Lung (tissue), 11 donors: ENCODE measurements at regions not wholly inside any gene's neighbourhood (a gene's known extent, or its start where the extent isn't known, plus 50 kb on each side); places are given as distances from the start of the nearest gene placed in this dataset.
A peak's percentile ranks its signal among the peaks of the same experiment; 100 is the strongest.
"Not testable (repeated sequence)": the region's sequence is repeated elsewhere in the genome, so short reads cannot be mapped to it uniquely, and the experiment has no call there.

ENCODE experiments used
- ATAC-seq: fragments of 200-7000 bp; cut with Tn5 transposase; one replicate; pipeline ENCODE4 v1.9.1; 2020; ENCODE audit warnings: moderate number of reproducible peaks; ENCODE audit not compliant: insufficient read depth, low FRiP score
- DNase-seq, 3 donors: peaks; one replicate each; pipeline ENCODE4 v3.0.0-alpha.2; 2013 to 2017
- H3K27ac ChIP-seq, 2 donors: one replicate each; pipeline ENCODE4 v1.5.1; 2013; ENCODE audit warnings: mild to moderate bottlenecking in 2 of 2, moderate library complexity in 2 of 2, control low read depth in 1 of 2, inconsistent platforms in 1 of 2, low read depth in 1 of 2, low read length in 1 of 2
- H3K27me3 ChIP-seq, 3 donors: one replicate each; pipeline ENCODE4 v1.5.1; 2013; ENCODE audit warnings: low read length in 2 of 3; ENCODE audit not compliant: control insufficient read depth in 3 of 3, insufficient read depth in 3 of 3
- H3K36me3 ChIP-seq, 4 donors: one replicate each; pipeline ENCODE4 v1.5.1; 2013; ENCODE audit warnings: low read length in 4 of 4, mild to moderate bottlenecking in 1 of 4, moderate library complexity in 1 of 4; ENCODE audit not compliant: control insufficient read depth in 4 of 4, insufficient read depth in 4 of 4
- H3K4me1 ChIP-seq, 5 donors: one replicate each; pipeline ENCODE4 v1.5.1; 2013; ENCODE audit warnings: low read length in 5 of 5, mild to moderate bottlenecking in 2 of 5, moderate library complexity in 1 of 5; ENCODE audit not compliant: control insufficient read depth in 5 of 5, insufficient read depth in 5 of 5
- H3K4me3 ChIP-seq: one replicate; pipeline ENCODE4 v1.5.1; 2013; ENCODE audit warnings: mild to moderate bottlenecking, control low read depth, moderate library complexity
- H3K9ac ChIP-seq, 2 donors: one replicate each; pipeline ENCODE4 v1.5.1; 2013; ENCODE audit warnings: low read length in 2 of 2, control low read depth in 1 of 2; ENCODE audit not compliant: insufficient read depth in 1 of 2
- H3K9me3 ChIP-seq, 4 donors: one replicate each; pipeline ENCODE4 v1.5.1; 2013; ENCODE audit warnings: low read length in 3 of 4, mild to moderate bottlenecking in 1 of 4, moderate library complexity in 1 of 4; ENCODE audit not compliant: control insufficient read depth in 4 of 4, insufficient read depth in 3 of 4
- CTCF ChIP-seq: IDR thresholded peaks from 2 replicates; pipeline ENCODE4 v1.5.1; 2012; ENCODE audit warnings: mild to moderate bottlenecking; ENCODE audit errors: control extremely low read depth, extremely low read depth
- WGBS, 2 donors: extraction: QIAGEN DNeasy Blood & Tissue Kit; methylation state at CpG; one replicate each; pipeline ENCODE4 v1.1.7; 2013; 5-methylcytosine and 5-hydroxymethylcytosine counted together
- donor health status: control.
- donor health status: control.
- donor health status: Bipolar disorder and iron deficiency.
- donor health status: healthy.
- donor health status: DM: yes; HTN: yes; CAD: no.

GRCh38 chr2:4107179-4107578, 403.8 kb downstream of the DCDC2C start:
- 82 to 91% methylated on average over 7 of the region's 7 CpGs for WGBS, 2 donors
- Histone ChIP-seq H3K9ac (no peak overlapping the region), H3K27me3 (no peaks in the 10 kb centered on the region), H3K9me3 (peaks cover 0 to 10% (median 0%) of the 10 kb centered on the region in 4 donors), H3K36me3 (no peaks in the 10 kb centered on the region), H3K27ac (no peak overlapping the region), H3K4me3 (no peak overlapping the region), H3K4me1 (no peaks in the 10 kb centered on the region)
- DNase-seq (peak in 1 of 3 donors; percentile 23), ATAC-seq (no peak)
- no peak for TF ChIP-seq CTCF

- Histone ChIP-seq H3K9ac (no peak overlapping the region), H3K4me3 (no peak overlapping the region), H3K9me3 (peaks cover 0 to 5% (median 0%) of the 10 kb centered on the region in 4 donors), H3K4me1 (no peaks in the 10 kb centered on the region), H3K36me3 (no peaks in the 10 kb centered on the region), H3K27ac (no peak overlapping the region), H3K27me3 (no peaks in the 10 kb centered on the region)
- ATAC-seq (no peak), DNase-seq (no peak)
- 89 to 90% methylated on average over 4 of the region's 4 CpGs for WGBS, 2 donors
- no peak for TF ChIP-seq CTCF
These were observed 406.9 kb downstream of the DCDC2C start for GRCh38 chr2:4110273-4110672.

- 89 to 94% methylated on average over 3 of the region's 3 CpGs for WGBS, 2 donors
- not testable (repeated sequence) for H3K4me3 ChIP-seq, H3K9ac ChIP-seq, H3K27ac ChIP-seq, DNase-seq, H3K9me3 ChIP-seq, H3K36me3 ChIP-seq, H3K27me3 ChIP-seq, H3K4me1 ChIP-seq, ATAC-seq
These were observed 412.1 kb downstream of the DCDC2C start for GRCh38 chr2:4115435-4115834.

DNA sequence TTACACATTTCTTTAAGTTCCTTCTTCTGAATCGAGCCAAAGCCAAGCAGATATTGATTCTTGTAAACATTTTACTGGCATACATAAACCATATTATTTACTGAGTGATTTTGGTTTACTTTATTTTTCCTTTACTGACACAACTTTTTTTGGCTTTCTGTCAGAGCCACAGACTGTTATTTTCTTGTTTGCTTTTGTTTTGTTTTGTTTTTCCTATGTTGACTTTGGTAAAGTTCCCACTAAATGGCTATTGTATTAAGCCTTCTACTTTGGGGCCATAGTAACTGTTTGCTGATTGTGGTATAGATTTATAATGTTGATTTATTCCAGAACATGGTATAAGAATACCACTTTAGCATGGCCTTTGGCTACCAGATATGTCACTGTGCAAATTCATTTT, 419.4 kb downstream of the DCDC2C start:
- peaks cover 0 to 6% (median 0%) of the 10 kb centered on the region in 5 donors for H3K4me1 ChIP-seq
- no peak overlapping the region for H3K4me3 ChIP-seq
- no peaks in the 10 kb centered on the region for H3K36me3 ChIP-seq
- 46 to 58% methylated on average over 1 of the region's 1 CpG for WGBS, 2 donors
- DNase-seq, result peak in 2 of 3 donors; percentile 45 to 54
- H3K27me3 ChIP-seq, result no peaks in the 10 kb centered on the region
- no peak for TF ChIP-seq CTCF
- no peak overlapping the region for H3K27ac ChIP-seq
- H3K9me3 ChIP-seq, result peaks cover 0 to 3% (median 1%) of the 10 kb centered on the region in 4 donors
- no peak for ATAC-seq
- no peak overlapping the region for H3K9ac ChIP-seq
